Erythroblast (primary cell): ENCODE measurements at regions not wholly inside any gene's neighbourhood (a gene's known extent, or its start where the extent isn't known, plus 50 kb on each side); places are given as distances from the start of the nearest gene placed in this dataset.

ENCODE experiments used
- GATA1 ChIP-seq: IDR thresholded peaks from 2 replicates; pipeline ENCODE4 v1.6.1; 2011; ENCODE audit warnings: low read depth, mild to moderate bottlenecking, control low read depth, low read length, moderate library complexity
- POLR2A ChIP-seq: IDR thresholded peaks from 2 replicates; pipeline ENCODE4 v1.6.1; 2011; ENCODE audit warnings: mild to moderate bottlenecking, low read length

- TF ChIP-seq POLR2A (no peak), GATA1 (no peak)
Observed at GRCh38 chr15:62494197-62494596, 329.1 kb upstream of the C2CD4B start.
